Osteocyte (in vitro differentiated cells): ENCODE measurements at regions not wholly inside any gene's neighbourhood (a gene's known extent, or its start where the extent isn't known, plus 50 kb on each side); places are given as distances from the start of the nearest gene placed in this dataset.
"Not testable (repeated sequence)": the region's sequence is repeated elsewhere in the genome, so short reads cannot be mapped to it uniquely, and the experiment has no call there.

Source experiments
- DNase-seq: peaks from one replicate; pipeline ENCODE4 v3.0.0; 2021; ENCODE audit warnings: mixed read lengths; ENCODE audit not compliant: unreplicated experiment; ENCODE audit errors: extremely low spot score
- H3K27ac Mint-ChIP-seq: one replicate; pipeline ENCODE4 v1.8.0; 2021; ENCODE audit warnings: mild to moderate bottlenecking, mixed read lengths; ENCODE audit not compliant: unreplicated experiment
- H3K27me3 Mint-ChIP-seq: one replicate; pipeline ENCODE4 v1.8.0; 2021; ENCODE audit warnings: mixed read lengths; ENCODE audit not compliant: unreplicated experiment
- H3K36me3 Mint-ChIP-seq: one replicate; pipeline ENCODE4 v1.8.0; 2021; ENCODE audit warnings: mixed read lengths; ENCODE audit not compliant: unreplicated experiment
- H3K4me1 Mint-ChIP-seq: one replicate; pipeline ENCODE4 v1.8.0; 2021; ENCODE audit warnings: mixed read lengths; ENCODE audit not compliant: unreplicated experiment
- H3K4me3 Mint-ChIP-seq: one replicate; pipeline ENCODE4 v1.8.0; 2021; ENCODE audit warnings: mild to moderate bottlenecking, moderate library complexity, mixed read lengths; ENCODE audit not compliant: unreplicated experiment
- H3K9me3 Mint-ChIP-seq: one replicate; pipeline ENCODE4 v1.8.0; 2021; ENCODE audit warnings: mixed read lengths; ENCODE audit not compliant: unreplicated experiment
- CTCF ChIP-seq: fragments of 200-600 bp; sonication (generic); IDR thresholded peaks from 2 replicates; pipeline ENCODE4 v1.5.0; 2021; ENCODE audit warnings: antibody characterized with exemption, mild to moderate bottlenecking, moderate library complexity

GRCh38 chr18:71238974-71239624, 950.3 kb downstream of the SOCS6 start:
- no peak for TF ChIP-seq CTCF

DNA sequence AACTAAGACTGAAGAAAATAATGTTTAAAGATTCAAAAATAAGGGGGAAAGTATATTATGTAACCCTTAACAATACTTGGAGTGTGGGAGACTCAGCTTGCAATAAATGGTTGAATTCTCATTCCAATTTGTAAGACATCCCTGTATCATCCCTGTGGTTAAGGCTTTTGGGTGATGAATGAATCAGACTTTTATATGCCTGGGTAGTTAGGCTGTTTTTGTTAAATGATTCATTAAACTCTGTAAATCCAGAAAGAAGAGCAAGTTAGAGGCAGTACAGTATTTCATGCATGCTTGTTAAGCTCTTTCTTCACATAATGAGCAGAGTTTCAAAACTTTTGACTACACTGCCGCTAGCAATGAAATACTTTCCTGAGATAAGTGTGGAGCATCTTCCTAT, 948.8 kb downstream of the SOCS6 start:
- H3K4me1 Mint-ChIP-seq: no peaks in the 10 kb centered on the region
- no peaks in the 10 kb centered on the region for H3K27me3 Mint-ChIP-seq
- no peak for TF ChIP-seq CTCF
- DNase-seq: no peak
- H3K4me3 Mint-ChIP-seq: no peak overlapping the region
- H3K27ac Mint-ChIP-seq: no peak overlapping the region
- H3K36me3 Mint-ChIP-seq: no peaks in the 10 kb centered on the region
- no peaks in the 10 kb centered on the region for H3K9me3 Mint-ChIP-seq

More at GRCh38 chr18:71238974-71239624, 950.3 kb downstream of the SOCS6 start:
- H3K4me3 Mint-ChIP-seq: no peak overlapping the region
- H3K9me3 Mint-ChIP-seq: no peaks in the 10 kb centered on the region
- no peaks in the 10 kb centered on the region for H3K4me1 Mint-ChIP-seq
- H3K27me3 Mint-ChIP-seq: no peaks in the 10 kb centered on the region
- H3K36me3 Mint-ChIP-seq: no peaks in the 10 kb centered on the region
- no peak overlapping the region for H3K27ac Mint-ChIP-seq
- no peak for DNase-seq

DNA sequence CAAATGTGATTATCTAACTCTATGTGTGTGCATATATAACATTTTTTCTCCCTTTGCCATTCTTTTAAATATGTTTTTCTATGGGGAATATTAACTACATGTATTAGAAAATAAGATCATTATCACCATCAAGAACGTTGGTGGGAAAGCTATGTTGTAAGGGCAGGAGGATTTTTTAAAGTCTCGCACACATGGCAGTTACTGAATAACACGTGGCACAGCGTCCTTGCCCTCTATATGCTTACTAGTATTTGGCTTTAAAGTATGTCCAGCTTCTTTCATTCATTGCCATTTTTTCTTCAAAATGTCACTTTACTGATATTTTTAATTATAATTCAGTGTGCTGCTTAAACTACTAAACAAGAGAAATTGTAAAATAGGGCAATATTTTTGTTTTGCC, 944.3 kb downstream of the SOCS6 start:
- no peak for DNase-seq
- H3K27me3 Mint-ChIP-seq: no peaks in the 10 kb centered on the region
- TF ChIP-seq CTCF: no peak
- no peaks in the 10 kb centered on the region for H3K4me1 Mint-ChIP-seq
- no peaks in the 10 kb centered on the region for H3K9me3 Mint-ChIP-seq
- H3K27ac Mint-ChIP-seq: no peak overlapping the region
- H3K4me3 Mint-ChIP-seq: no peak overlapping the region
- H3K36me3 Mint-ChIP-seq: no peaks in the 10 kb centered on the region

DNA sequence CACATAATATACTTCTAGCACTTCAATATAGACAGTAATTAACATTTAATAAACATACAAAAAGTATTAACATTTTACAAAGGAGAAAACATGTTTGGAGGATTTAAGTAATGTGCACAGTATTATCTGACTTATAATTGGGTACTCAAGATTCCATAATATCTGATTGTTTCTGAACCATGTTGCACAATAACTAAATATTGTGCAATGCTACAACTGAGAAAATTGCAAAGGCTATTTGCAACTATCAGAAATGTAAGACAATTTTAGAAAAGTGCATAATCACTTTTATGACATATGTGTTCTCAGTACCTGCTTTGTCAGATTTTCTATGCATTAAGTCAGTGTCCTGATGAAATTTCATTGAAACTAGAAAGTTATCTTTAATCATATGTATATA, 934.6 kb downstream of the SOCS6 start:
- no peak overlapping the region for H3K4me3 Mint-ChIP-seq
- no peak for DNase-seq
- TF ChIP-seq CTCF: no peak
- H3K9me3 Mint-ChIP-seq: peaks cover 5% of the 10 kb centered on the region
- H3K27ac Mint-ChIP-seq: no peak overlapping the region
- no peaks in the 10 kb centered on the region for H3K27me3 Mint-ChIP-seq
- H3K4me1 Mint-ChIP-seq: no peaks in the 10 kb centered on the region
- no peaks in the 10 kb centered on the region for H3K36me3 Mint-ChIP-seq

DNA sequence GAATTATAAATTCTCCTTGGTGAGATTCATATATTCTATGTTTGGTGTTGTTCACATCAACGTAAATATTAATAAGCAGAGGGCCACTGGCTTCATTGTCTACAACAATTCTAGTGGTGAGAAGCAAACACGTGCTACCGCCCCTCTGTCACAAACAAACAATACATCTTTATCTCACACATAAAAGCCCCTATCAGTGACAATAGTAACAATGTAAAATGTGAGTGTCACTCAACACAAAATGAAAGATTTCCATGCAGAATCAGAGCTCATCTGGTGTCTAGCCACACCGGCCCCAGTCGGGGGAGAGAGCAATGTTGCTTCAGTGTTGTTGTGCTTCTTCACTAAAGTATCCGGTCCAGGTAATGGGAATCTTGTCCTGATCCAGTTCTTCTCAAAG, 932.6 kb downstream of the SOCS6 start:
- H3K4me1 Mint-ChIP-seq: no peaks in the 10 kb centered on the region

DNA sequence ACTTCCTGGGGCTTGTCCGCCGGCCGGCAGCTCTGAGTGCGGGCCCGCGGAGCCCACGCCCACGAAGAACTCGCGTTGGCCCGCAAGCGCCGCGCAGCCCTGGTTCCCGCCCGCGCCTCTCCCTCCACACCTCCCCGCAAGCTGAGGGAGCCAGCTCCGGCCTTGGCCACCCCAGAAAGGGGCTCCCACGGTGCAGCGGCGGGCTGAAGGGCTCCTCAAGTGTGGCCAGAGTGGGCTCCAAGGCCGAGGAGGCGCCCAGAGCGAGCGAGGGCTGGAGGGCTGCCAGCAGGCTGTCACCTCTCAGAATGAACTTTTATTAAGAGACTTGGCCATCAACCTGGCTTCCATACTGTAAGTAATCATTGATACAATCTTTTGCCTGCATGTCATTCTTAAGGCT, 923.9 kb downstream of the SOCS6 start:
- DNase-seq, H3K36me3 Mint-ChIP-seq, H3K27me3 Mint-ChIP-seq, H3K4me3 Mint-ChIP-seq, H3K27ac Mint-ChIP-seq, H3K4me1 Mint-ChIP-seq: not testable (repeated sequence)
- peaks cover 28% of the 10 kb centered on the region for H3K9me3 Mint-ChIP-seq

More for the DNA sequence above, 932.6 kb downstream of the SOCS6 start:
- H3K9me3 Mint-ChIP-seq: peaks cover 9% of the 10 kb centered on the region
- DNase-seq: no peak
- H3K4me3 Mint-ChIP-seq: no peak overlapping the region
- H3K36me3 Mint-ChIP-seq: no peaks in the 10 kb centered on the region
- TF ChIP-seq CTCF: no peak
- H3K27me3 Mint-ChIP-seq: no peaks in the 10 kb centered on the region
- H3K27ac Mint-ChIP-seq: no peak overlapping the region
